Ovary (tissue), 3 donors: ENCODE measurements at regions not wholly inside any gene's neighbourhood (a gene's known extent, or its start where the extent isn't known, plus 50 kb on each side); places are given as distances from the start of the nearest gene placed in this dataset.

Source experiments
- EP300 ChIP-seq: sonication (generic); formaldehyde crosslinking; IDR thresholded peaks from one replicate; pipeline ENCODE4 v1.6.1; 2017; ENCODE audit warnings: antibody characterized with exemption
- POLR2A ChIP-seq: fragments of 450-650 bp; IDR thresholded peaks from one replicate; pipeline ENCODE4 v1.6.1; 2017; ENCODE audit warnings: antibody characterized with exemption, mild to moderate bottlenecking, moderate library complexity
- TF ChIP-seq, protein P1 (sequence below), 3 donors: fragments of 450-650 bp in 2 of 3; fragments of 200-600 bp in 1 of 3; IDR thresholded peaks; one replicate each; pipeline versions ENCODE4 v1.5.1 to v1.8.0; 2016 to 2022; ENCODE audit warnings: antibody characterized with exemption in 3 of 3, mild to moderate bottlenecking in 1 of 3
- donor health status: DM: no; HTN: no; CAD: no.

DNA sequence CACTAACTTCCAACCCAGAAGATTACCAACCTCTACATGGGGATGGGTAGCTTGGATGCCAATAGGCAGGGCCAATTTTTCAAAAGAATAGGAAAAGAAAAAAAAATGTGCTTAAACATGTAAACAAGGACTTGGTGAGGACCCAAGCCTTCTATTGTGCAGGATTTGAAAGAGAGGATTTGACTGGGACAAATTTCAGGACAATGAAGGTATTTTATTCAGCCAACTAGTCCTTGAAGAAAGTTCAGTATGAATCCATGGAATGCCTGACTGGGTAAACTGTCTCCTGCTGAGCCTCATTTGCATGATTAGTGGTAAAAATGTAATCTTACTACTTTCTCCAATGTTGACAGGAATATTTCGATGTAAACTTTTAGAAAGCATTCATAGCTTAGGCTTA lies 192.5 kb upstream of the RORB start:
- TF ChIP-seq, protein P1, sequence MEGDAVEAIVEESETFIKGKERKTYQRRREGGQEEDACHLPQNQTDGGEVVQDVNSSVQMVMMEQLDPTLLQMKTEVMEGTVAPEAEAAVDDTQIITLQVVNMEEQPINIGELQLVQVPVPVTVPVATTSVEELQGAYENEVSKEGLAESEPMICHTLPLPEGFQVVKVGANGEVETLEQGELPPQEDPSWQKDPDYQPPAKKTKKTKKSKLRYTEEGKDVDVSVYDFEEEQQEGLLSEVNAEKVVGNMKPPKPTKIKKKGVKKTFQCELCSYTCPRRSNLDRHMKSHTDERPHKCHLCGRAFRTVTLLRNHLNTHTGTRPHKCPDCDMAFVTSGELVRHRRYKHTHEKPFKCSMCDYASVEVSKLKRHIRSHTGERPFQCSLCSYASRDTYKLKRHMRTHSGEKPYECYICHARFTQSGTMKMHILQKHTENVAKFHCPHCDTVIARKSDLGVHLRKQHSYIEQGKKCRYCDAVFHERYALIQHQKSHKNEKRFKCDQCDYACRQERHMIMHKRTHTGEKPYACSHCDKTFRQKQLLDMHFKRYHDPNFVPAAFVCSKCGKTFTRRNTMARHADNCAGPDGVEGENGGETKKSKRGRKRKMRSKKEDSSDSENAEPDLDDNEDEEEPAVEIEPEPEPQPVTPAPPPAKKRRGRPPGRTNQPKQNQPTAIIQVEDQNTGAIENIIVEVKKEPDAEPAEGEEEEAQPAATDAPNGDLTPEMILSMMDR (IDR thresholded peaks at IDR 0.05), result no peak
- no peak for TF ChIP-seq EP300
- TF ChIP-seq POLR2A, result no peak
